HG03432 (cell line): ENCODE measurements at regions not wholly inside any gene's neighbourhood (a gene's known extent, or its start where the extent isn't known, plus 50 kb on each side); places are given as distances from the start of the nearest gene placed in this dataset.
"Not testable (repeated sequence)": the region's sequence is repeated elsewhere in the genome, so short reads cannot be mapped to it uniquely, and the experiment has no call there.

Source experiments
- ATAC-seq: cut with Tn5 transposase; IDR thresholded peaks from one replicate; pipeline ENCODE4 v1.9.1; 2021; ENCODE audit warnings: mild to moderate bottlenecking, moderate library complexity; ENCODE audit not compliant: unreplicated experiment

DNA sequence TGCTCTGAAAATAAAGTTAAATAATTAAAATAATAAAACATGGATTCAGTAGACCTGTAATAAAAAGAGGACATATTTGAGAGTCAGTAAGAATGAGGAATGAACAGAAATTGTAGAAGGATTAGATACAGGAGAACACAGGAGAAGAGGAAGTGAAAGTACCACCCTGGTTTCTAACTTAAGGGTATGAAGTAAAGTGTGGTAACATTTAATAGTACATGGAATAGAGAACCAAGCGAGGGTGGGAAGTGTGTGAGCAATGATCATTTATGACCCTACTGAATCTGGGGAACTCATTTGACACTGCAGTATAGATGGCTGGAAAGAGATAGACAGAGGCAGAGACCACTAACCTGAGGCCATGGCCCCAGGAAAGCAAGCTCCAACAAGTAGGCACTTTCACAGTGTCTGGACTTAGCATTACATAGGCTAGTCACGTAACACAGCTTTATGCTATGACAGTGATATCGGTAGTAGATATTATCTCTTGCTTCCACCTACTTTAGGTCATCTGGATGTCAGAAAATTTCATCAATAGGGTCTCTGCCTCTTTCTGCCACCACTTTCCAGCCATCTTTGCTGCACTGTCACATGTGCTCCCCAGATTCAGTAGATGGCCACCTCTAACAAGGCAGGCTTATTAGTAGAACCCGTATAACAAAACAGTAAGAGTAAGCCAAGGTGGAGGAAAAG is 633.9 kb upstream of the MIR17HG start:
- peak; percentile 52 for ATAC-seq

DNA sequence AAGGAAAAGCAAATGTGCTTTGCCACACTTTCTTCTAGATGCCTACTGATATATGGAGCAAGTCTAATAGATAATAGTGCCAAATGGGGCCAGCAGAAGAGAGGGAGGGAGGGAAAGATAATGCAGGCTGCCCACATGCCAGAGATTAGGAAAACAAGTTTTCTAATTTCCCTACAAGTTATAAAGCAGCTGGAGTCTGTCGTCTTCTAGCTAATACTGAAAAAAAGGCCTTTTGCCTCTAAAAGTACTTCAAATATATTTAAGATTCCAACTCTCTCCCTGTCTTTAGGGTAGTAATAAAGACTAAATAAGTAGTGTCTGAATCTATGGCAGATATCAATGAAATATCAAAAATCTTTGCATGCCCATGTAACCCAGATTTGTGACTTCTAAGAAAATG is 632.0 kb upstream of the MIR17HG start:
- no peak for ATAC-seq

DNA sequence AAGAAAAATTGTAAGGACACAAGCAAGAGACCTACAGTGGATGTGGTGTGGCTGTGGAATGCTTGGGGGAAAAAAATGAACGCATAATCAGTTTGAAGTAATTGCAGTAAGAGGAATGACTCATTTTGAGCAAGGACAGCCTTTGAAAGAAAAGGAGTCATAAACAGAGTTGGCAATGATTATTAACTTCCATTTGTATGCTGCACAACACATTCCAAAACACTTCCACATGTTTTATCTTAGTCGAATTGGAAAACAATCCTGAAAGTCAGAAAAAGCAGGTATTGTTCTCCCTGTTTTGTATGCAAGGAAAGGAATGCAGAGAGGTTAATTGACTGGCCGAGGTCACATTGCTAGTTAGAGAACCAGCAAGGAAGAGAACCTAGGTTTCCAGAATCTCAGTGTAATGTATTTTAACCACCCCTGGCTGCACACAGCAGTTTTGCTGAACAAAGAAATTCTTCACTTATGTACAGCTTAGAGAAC is 630.0 kb upstream of the MIR17HG start:
- ATAC-seq, result no peak

DNA sequence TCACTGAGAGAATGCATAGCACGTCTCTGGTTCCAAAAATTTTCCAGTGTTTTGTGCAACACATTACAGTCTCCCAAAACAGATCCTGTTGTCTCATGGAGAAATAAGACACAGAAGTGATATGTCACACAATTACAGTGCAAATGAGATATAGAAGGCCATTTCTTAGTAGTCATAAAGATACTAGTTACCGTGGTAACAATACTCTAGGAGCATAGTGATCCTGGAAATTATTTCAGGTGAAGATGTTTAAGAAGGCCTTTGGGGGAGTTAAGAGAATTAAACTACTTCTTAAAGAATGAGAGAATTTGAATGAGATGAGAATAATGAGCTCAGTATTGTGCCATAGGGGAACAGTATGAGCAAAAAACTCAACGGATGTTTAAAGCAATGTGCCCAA is 628.0 kb upstream of the MIR17HG start:
- no peak for ATAC-seq

DNA sequence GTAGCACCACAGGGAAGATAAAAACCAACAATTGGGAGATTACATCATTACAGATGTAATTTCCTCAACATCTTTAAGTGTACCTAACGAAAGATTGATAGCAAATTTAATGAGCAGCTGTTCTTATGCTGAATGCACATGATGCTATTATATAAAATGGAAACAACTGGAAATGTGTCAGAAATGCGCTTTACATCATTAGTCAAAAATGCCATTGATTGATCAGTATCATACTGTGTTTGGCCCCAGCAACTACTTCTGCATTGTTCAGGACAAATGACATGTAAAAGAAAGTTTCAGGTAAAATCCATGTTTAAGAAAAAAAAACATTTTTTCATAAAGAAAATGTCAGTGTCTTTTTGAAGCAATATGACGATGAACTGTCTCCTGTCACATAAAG is 625.5 kb upstream of the MIR17HG start:
- ATAC-seq, result no peak

DNA sequence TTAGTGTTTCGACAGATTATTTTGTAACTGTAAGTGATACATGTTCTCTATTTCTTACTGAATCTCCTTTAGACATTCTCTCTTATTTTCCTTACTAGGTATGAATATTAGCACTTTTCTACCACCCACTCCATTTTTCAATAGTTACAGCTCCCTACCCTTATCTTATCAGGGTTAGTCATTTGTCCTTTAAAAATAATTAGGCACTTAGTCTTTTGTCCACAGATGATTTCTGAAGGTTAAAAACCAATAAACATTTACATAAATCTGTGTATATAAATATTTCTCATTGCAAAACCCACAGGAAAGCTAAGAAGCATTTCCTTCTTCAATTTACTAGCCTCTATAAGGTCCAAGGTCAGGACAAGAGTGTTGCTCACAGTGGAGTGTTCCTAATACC is 624.1 kb upstream of the MIR17HG start:
- no peak for ATAC-seq

DNA sequence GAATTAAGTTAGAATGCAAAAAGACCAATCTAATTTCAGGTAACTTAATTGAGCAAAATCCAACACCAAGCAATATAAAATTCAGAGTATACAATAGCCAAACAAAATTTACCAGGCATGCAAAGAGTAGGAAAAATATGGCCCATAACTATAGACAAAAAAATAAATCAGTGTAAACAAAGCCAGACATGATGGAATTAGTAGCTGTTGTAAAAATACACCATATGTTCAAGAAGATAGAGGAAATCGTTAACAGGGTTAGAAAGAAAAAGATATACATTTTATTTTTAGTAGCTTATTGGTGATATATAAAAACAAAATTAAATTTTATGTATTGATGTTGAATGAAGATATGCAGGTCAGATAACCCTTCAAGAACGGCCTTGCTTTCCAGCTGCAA is 621.1 kb upstream of the MIR17HG start:
- no peak for ATAC-seq

DNA sequence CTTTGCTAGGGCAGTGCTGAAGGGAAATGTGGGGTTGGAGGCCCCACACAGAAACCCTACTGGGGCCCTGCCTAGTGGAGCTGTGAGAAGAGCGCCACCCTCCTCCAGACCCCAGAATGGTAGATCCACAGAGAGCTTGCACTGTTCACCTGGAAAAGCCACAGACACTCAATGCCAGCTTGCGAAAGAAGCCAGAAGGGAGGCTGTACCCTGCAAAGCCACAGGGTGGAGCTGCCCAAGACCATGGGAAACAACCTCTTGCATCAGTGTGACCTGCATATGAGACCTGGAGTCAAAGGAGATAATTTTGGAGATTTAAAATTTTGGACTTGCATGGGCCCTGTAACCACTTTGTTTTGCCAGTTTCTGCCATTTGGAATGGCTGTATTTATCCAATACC is 615.4 kb upstream of the MIR17HG start:
- ATAC-seq, result no peak

DNA sequence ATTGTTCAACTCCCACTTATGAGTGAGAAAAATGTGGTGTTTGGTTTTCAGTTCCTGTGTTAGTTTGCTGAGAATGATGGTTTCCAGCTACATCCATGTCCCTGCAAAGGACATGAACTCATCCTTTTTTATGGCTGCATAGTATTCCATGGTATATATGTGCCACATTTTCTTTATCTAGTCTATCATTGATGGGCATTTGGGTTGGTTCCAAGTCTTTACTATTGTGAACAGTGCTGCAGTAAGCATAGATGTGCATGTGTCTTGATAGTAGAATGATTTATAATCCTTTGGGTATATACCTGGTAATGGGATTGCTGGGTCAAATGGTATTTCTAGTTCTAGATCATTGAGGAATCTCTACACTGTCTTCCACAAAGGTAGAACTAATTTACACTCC is 613.0 kb upstream of the MIR17HG start:
- ATAC-seq, result not testable (repeated sequence)

DNA sequence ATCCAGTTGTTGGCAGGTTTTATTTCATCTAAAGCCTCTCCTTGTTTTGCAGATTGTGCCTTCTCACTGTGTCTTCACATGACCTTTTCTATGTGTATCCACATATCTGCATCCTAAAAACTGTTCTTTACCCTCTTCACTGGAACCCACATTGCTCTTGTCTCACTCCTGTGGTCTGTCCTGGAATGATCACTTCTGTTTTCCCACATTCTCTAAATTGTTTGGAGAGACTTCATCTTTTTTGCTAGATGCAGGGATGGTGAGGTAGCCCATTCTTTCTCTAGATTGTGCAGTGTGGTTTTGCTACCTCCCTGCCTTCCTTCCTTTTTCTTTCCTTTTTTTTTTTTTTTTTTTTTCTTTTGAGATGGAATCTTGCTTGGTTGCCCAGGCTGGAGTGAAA is 608.6 kb upstream of the MIR17HG start:
- ATAC-seq, result no peak

DNA sequence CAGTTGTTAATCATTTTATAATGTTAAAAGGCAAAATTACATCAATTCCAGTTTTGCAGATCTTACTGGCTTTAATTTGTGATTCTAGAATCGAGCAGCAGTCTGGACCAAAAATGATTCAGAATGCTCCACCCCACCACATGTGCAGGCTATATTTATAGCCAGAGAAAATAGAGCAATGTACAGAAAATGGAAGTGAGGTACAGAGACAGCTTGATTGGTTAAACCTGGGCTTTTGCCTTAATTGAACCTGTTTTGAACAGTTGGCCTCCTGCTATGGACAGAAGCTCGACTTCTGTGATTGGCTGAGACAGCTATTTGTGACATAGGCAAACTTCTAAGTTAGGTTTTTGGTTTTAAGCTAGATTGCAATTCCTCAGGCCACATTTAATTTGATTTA is 607.4 kb upstream of the MIR17HG start:
- no peak for ATAC-seq

DNA sequence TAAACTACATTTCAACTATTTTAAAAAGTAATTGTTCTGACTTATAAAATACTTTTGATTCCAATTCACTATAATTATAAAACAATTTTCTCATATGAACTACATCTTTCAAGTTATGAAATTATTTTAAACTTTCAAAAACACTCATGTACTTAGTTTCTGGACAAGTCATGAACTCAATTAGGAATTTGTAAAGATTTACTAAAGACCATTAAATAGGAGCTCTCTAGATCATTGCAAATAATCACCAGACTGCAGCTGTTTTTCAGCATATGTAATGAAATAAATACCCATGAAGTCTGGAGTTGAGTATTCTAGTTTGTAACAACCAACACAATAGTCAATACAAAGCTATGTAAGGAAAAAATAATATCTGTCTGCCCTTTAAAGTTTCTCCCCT is 605.1 kb upstream of the MIR17HG start:
- no peak for ATAC-seq

DNA sequence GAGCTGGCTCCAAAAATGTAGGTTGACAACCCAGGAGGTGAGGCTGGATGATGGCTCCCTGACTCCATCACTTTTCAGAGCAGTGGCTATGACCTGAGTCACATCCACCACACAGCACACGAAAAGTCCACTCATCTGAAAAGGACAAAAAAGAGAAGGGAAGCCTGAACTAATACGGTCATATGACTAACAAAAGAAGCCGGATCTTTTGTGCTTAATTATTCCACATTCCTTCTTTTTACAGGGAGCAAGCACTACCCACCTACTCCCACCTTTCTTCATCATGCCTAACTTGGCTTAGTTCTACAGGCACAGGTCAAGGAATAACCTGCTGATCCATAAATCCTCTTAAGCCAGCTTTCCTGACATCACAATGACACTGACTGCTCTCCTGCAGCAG is 601.3 kb upstream of the MIR17HG start:
- no peak for ATAC-seq

DNA sequence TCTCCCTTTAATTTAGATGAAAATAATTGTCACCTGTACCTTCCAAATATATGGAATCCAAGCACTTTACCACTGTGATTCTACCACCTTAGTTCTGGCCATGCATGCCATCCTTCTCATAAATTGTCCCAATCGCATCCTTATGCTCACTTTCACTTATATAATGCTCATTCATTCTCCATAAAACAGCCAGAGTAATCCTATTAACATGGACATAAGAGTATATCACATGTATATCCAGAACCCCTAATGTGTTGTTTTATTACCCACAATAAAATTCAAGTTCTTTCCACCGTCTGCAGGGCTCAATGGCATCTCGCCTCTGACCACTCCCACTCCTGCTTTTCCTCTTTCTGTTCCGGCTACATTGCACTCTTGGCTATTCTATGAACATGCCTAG is 597.5 kb upstream of the MIR17HG start:
- ATAC-seq, result no peak

DNA sequence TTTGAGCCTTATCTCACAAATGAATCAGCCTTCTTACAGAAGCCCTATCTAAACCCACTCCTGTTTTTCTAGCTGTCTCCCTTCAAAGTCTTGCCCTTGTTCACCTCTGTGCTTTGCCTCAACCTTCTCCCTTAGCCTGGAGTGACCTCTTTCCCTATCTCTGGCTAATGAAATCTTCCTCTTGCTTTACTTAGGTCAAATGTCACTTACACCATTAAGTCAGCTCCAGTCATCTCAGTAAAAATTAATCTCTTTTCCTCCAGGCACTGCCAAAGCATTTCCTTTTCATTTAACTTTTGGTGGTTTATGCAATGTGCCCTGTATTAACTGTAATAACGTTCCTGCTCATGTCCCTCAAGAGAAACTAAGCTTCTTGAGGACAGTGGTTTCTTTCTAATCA is 596.5 kb upstream of the MIR17HG start:
- no peak for ATAC-seq

DNA sequence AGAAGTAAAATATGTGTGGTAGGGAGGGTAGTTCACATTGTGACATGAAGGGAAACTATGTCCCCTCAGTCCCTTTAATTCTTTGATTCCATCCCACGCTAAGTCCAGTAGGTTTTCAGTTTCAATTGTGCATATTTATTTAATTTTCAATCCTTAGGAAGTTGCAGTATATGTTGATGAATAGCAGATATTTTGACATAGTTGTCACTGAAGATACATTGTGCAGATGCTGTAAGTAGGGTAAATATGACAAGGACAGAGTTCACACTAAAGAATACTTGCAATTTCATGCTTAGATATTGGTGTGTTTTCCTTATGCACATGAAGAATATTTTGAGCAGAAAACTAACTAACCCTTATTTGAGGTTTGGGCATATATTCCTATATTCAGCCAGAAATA is 595.4 kb upstream of the MIR17HG start:
- no peak for ATAC-seq

DNA sequence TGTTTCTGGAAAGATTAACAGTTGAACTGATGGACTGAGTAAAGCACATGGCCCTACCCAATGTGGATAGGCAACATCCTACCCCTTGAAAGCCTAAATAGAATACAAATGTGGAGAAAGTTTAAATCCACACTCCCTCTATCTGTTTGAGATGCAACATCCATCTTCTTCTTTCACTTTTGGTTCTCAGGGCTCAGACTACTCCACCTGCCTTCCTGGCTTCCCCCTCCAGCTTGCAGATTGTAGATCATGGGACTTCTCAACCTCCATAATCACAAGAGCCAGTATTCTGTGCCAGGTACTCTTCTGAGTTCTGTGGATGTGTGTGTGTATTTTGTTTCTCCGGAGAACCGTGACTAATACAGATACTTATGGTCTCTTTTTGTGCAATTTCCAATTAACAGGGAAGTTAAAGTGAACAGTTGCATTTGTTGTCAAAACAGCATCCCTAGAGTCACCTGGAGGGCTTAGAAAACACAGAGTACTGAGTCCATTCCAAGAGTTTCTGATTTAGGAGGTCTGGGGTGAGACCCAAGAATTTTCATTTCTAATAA is 590.3 kb upstream of the MIR17HG start:
- ATAC-seq, result no peak

DNA sequence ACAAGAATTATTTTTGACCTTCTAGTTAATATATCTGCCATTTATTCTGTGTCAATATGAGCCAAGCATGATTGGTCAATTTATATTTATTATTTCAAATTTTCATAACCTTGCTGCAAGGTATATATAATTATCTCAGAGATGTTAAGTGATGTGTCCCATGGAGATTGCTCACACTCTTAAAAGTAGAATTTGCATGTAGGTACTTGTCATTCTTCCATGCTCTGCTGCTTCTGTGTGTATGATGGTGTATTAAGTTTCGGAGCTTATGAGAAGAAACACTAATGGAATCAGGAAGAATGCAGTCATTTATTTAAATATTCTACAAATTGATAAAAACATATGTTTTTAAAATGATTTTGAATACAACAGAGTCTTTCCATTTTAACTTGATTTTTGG is 586.8 kb upstream of the MIR17HG start:
- no peak for ATAC-seq

DNA sequence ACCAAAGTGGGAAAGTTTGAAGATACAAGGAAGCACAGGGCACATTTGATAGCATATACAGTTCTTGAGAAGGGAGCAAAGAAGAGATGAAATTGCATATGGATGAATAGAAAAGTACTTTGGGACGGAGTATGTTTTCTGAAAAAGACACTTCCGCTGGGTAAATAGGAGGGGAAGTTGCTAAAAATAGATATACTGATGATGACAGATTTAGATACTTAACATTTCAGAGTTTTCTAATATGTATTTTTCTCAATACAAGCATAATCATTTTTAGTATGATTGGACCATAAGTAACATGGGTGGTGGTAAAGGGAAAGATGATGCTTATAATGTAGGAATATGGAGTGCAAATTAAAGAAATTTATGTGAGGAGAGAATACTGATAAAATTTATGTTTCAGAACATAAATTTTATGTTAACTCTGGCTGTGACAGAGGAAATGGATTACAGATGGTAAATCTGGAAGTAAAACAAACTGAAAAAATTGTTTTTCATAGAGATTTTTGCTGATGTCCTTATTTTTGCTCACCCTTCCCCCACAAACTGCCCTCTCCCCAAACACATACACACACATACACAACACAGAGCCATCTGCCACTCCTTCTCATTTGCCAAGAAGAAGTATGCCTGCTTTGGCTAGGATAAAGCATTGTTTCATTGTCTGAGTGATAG is 583.9 kb upstream of the MIR17HG start:
- ATAC-seq, result no peak

DNA sequence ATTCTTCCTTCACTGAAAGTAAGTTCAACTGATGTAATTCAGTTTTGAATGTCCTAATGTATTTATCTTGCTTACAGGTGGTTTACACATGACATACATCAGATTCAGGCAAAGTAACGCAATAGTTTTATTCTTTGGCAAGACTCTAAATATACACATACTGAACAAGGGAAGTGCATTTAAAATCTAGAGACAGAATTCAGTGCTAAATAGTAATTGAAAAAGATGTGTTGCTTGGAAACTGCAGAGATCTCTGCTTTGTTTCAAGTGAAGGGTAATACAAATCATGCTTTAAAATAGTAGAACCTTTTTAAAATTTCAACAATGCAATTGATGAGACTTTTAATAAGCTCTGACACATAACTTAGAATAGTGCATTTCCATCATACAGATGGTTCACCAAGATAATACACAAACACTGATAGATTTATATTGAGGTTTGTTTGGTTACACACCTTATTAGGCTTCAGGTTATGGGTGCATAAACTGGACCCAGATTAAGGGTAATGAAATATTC is 581.0 kb upstream of the MIR17HG start:
- ATAC-seq, result no peak

DNA sequence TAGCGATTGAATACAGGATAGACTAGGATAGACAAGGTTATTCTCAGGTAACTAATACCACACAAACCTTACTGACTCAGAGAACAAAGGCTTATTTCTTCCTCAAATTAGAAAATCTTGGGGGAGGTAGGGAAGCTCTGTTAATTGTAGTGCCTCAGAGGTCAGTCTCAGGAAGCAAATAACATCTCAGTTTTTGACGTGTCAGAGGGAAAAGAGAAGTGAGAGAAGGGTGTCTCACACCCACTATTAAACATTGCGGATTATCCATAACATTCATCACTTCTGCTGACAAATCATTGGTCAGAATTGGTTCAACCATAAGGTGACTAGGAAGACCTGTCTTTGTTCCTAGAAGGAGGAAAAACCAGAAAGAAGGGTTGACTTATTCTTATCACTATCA is 579.4 kb upstream of the MIR17HG start:
- no peak for ATAC-seq

DNA sequence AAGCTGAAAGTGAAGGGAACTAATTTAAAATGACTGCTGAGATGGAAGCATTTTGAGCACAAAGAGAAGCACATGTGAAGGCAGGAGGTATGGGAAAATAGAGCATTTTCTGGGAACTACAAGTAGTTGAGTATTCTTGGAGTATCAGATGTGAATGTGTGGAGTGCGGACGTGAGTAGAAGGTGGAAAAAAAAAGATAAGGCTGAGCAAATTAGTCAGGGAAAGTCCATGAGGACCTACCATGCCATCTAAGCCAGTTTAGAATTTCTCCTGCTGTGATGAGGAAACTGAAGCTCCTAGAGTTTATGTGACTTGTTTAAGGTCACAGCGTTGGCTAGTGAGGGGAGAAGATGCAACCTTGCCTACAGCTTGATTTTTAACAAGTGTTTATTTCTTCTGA is 578.1 kb upstream of the MIR17HG start:
- no peak for ATAC-seq
